AG08396 (cell line): ENCODE measurements at regions not wholly inside any gene's neighbourhood (a gene's known extent, or its start where the extent isn't known, plus 50 kb on each side); places are given as distances from the start of the nearest gene placed in this dataset.
"Not testable (repeated sequence)": the region's sequence is repeated elsewhere in the genome, so short reads cannot be mapped to it uniquely, and the experiment has no call there.

Source experiments
- DNase-seq: peaks from one replicate; pipeline ENCODE4 v3.0.0; 2012; ENCODE audit warnings: low spot score, mixed read lengths

DNA sequence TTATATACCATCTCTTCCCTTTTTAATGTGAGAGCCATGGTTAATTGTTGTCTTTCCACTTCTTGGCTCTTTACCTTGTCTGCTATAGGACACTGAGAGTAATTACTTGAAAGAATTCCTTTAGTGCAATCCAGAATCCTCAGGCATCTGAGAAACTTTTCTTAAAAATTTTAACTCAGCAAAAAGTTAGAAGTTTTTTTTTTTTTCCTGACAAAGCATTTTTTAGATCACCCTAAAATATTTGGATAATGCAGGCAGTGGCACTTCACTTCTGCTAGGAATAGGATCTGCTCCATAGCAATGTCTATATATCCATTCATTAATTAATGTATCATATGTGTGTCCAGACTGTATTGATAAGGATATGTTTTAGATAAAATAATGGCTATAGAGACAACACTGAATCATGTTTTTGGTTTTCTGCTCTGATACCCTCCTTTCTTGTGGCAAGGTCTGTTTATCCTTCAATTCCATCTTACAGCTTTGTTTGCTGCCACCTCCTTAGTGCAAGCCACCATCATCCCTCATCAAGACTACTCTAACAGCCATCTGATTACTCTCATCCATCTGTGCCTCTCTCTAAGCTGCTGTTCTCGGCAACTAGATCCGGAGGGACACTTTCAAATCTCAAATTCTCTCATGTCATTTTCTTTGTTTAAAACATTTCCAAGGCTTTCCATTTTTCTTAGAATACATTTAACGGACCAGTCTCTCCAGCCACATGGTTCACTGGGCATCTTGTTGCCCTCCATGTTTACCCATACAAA, 563.5 kb downstream of the EDEM1 start:
- no peak for DNase-seq

DNA sequence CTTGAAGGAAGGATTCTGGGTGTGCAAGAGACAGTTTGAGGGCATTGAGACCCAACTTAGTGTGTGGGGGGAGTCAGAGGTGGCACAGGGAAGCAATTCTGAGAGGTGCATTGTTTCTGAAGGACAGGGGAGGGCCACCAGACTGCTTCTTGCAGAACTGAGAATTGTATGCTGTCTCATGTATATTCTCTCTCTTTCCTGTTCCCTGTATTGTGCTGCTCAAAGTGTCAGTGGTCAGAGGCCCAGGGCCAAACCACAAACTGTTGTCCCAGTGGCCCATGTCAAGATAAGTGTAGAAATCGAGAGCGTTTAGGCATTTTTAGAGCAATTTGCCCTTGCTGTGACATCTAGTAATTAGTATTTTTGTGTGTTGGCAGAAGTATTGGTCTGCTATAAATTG, 567.1 kb downstream of the EDEM1 start:
- DNase-seq: no peak

DNA sequence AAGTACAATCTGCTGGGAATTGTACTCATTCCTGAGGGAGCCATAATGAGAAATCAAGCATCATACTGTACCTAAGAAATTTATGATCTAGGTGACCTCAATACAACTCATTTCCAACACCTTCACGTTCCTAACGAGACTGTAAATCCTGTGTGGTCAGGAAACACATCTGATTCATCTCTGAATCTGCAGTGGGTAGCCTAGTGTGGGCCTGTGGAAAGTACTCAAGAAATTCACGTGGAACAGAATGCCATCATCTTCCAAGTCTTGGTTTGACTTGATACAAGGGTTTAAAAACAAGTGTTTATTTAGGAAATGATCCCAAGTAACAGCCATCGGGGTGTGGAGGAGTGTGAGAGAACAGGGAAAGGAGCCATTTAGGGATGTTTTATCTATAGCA, 568.9 kb downstream of the EDEM1 start:
- DNase-seq: no peak

DNA sequence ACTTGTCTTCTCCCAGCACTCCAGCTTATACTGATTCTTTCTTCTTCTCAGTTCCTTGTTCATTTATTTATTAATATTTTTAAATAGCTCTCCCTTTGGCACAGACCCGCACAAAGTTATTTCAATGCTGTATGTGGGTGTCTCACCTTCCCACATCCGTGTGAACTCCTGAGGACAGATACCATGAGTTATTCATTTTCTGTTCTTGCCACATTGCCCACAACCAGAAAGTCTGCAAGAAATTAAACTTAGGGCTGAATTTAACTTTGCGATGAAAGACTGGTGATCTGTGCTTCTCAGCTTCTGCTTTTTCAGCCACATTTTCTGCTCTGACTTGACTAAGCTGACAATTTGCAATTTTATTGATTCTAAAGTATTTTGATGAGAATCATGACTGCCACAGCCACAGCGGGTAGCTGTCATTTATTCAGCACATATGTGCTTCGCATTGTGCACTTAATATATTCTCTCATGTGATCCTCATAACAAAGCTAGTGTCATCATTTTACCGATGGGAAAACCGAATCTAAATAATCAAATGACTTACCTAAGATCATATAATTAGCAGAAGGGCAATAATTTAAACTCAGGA, 569.8 kb downstream of the EDEM1 start:
- no peak for DNase-seq

DNA sequence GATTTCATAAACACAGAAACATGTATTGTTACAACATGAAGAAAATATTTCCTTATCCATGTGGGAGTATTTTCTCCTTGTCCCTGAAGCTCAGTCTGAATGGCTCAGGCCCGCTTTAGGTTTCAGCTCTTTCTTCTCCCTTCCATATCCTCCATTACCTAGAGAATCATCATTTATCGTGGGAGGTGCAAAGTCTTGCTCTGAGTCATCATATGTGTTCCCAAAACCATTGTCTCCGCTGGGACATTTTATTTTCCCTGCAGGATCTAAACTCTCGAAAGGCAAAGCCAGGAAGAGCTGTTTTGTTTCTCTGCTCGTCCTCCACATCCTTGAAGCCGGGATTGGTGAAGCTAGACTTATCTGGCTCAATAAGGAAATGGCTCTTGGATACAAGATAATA, 571.2 kb downstream of the EDEM1 start:
- no peak for DNase-seq

DNA sequence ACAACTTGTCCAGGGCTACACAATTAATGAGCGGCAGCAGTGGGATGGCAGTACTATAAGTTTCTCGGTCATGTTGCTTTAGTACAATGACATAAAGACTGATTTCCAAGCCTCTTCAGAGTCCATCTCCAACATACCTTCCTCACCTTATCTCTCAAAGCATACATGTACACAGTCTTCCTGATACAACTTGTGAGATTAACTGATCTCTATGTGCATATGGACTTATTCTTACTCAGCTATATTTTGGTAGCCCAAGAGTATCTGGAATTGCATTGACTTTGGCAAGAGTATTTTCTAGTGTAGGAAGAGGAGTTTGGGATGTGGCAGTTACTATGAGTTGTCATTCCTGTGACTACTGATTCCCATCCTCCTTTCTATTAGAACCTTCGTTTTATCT, 575.0 kb downstream of the EDEM1 start:
- no peak for DNase-seq

DNA sequence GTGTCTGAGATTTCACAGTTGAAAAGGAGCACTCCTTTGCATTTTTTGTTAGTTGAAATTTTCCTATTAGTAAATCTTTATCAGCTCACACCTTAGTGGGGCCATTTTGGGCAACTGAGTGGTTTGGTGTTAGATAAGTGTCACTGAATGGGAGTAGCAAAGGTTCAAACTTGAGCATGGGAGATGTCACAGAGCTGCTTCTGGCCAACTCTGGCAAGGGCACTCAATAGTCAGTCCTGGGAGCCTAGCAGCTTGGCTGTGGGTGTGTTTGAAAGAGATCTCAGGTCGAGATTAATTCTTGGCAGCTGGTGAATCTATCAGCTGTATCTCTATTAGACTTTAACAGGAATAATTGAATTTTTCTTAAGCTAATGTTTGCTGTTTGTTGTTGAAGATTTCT, 579.3 kb downstream of the EDEM1 start:
- DNase-seq: no peak

DNA sequence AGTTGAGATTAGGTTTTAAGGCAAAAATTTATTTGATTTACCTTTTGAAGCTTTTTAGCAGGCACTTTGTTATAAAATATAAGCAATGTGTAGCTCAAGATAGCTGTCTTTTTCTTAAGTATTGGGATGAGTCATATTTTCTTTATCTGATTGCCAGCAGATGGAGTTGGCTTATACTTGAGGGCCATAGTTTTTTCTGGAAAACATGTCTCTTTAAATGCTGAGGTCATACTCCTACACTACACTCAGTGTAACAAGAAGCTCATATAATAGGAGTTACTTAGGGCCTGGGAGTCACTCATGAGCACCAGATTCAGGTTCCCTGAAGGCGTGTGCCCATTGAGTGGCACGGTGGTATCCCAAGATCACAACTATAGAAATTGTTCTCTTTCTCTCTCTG, 579.8 kb downstream of the EDEM1 start:
- DNase-seq: no peak

DNA sequence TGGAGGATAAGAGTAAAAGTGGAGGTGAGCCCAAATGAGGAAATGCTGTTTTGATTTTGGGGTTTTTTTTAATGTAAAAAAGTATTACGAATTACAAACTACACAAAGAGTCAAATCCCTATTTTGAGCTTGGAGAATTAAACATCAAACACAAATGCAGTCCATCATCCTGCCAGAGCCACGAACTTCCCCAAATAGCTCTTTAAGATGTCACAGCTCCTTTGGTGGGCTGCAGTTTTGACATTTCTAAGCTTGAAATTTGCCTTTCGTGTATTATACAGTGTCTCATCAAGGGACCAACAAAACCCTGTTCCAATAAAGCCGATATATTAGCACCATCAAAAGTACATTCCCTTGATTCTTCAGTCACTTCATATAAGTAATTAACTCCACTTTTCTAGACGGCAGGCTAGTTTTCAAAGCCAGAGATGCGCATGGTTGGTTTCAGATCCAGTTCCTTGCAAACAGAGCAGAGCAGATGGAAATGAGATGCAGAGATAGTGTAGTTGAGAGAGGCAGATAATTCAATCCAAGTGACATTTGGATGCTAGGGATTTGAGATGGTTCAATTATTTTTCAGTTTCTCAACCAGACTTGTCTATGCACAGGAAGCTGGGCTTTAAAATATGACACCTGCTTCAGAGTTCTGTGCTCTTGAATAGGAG, 580.9 kb downstream of the EDEM1 start:
- DNase-seq: no peak

DNA sequence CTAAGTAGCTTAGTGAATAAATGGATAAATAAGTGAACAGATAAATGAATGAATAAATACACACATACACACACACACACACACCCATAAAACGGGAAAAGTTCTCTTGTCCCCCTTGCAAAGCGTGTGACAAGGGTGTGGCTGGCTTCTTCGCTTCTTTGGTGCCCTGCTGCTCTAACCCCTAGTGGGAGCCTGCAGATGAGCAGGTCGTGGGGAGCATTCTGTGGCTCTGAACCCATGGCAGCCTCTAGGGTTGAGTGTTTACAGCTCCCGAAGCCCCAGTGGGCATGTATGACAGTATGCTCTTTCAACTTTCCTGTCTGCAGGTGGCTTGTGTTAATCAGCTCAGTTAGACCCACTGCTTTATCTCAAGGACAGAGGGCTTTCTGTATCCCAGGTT, 582.3 kb downstream of the EDEM1 start:
- no peak for DNase-seq

DNA sequence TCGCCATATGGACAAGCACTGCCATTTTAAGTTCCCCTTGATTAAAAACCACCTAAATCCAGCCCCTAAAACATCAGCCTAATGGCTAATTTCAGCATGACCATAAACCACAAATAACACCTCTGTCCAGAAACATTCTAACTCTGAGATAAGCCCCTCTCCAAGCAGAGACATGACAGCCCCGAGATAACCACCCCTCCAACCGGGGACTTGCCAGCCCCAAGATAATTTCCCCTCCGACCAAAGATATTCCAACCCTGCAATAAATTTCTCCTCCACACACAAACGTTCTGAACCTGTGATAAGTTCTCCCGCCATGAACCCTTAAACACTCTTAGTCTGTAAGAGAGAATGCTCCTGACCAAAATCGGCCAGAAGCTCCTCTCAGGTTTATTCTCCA, 586.8 kb downstream of the EDEM1 start:
- DNase-seq: no peak

DNA sequence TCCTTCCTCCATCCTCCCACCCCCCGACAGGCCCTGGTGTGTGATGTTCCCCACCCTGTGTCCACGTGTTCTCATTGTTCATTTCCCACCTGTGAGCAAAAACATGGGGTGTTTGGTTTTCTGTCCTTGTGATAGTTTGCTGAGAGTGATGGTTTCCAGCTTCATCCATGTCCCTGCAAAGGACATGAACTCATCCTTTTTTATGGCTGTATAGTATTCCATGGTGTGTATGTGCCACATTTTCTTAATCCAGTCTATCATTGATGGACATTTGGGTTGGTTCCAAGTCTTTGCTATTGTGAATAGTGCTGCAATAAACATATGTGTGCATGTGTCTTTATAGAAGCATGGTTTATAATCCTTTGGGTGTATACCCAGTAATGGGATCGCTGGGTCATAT, 587.6 kb downstream of the EDEM1 start:
- DNase-seq: not testable (repeated sequence)

DNA sequence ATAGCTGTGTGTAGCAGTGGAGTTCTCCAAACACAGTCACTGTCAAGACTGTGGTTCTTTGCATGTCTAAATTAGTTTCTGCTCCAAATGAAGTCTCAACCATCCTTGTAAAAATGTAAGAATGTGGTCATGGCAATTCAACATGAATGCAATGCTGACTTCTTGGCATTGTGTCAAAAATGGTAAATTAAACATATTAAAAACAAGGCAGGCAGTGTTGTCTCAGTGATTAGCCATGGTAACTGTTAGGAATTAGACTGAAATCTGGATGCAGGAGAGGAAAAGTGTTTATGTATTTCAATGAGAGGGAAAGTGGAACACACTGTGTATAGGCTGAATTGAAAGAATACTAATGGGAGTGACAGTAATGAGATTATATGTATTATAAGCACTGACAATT, 597.2 kb downstream of the EDEM1 start:
- DNase-seq: no peak

DNA sequence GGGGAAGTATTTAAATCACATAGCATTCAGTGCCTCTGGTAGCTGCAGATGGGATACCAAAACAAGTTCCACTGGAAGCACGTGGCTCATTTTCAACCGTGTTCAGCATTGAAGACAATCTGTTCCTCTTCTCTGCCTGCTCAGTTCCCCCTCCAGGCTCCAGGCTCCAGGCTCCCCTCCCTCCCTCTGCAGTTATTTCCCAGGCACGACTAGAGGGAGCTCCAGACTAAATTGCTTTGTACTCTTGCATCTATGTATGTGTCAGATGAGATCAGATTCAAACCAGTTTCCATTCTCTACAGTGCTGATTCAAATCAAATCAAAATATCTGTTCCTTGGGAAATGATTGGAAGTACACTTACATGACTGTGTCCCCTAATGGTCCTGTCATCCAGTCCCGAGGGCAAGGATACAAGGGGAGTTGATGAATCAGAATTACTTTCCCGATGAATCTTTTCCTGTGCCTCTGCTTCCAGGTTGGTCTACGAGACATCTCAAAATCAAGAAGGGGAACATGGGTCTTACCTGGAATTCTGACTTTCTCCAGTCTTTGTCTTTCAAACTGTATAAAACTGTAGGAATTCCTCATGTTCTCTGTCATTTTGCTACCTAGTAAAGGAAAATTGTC, 600.5 kb downstream of the EDEM1 start:
- no peak for DNase-seq

DNA sequence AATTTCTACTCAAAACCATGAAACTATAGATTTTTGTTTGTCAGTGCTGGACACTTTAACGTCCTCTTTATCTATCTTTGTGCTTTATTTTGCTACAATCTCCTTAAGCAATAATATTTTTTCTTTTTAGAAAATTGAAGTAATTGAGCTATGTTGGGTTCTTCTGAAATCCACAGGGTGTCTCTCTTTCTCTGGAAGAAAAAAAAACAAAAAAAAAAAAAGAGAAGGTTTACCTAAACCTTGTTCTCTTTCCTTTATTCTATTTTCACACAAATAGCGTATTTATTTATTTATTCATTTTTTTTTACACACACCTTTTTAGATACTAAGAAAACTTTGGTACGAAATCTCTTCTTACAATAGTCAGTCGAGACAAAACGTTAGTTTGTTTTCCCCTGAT, 601.0 kb downstream of the EDEM1 start:
- no peak for DNase-seq

DNA sequence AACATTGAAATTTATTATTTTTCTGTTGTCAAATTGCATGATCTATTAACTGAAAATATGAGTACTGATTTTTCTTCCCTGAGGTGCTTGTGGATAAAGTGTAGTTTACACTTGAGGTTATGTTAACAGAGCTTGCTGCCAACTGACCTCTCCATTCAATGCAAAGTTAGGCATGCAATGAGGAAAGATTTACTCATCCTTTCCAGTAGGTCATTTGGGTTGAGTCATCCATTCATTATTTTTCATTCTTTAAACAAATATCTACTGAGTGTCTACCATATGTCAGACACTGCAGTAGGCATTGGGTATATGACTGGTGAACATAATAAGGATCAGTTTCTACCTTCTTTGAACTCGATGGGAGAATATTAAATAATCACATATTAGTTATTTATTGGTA, 604.1 kb downstream of the EDEM1 start:
- no peak for DNase-seq

DNA sequence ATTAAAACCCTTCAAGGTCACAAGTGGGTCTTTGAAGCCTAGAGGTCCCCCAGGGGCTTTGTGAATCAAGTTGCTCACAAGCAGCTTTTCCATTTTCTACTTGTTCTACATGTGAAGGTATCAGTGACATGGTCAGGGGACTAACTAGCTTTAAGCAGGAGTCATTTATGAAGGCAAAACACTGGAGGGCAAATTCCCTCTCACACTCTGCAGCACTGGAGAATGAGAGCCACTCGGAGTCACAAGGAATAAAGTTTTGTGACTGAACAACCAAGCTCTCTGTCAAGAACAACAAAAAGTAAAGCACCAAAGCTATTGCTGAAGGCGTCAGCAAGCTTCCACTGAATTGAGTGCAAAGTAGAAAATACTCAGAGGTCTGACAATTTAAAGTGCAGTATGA, 609.0 kb downstream of the EDEM1 start:
- DNase-seq: no peak

DNA sequence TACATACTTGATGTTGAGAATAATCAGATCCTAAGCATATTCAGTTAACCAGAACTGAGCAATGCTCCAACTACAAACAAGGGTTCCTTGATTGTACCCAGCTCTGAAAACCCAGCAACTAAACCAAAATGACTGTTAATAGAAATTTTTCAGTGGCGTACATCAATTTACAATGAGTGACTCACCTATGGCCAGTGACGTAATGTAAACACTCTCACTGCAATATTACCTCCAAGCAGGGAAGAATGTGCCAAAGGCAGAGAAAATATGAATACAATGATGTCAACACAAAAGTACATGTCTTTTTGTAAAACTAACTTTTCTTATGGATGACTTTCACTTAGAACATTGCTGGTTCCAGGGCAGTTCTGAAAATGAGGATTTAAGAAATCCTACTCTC, 611.3 kb downstream of the EDEM1 start:
- DNase-seq: no peak

DNA sequence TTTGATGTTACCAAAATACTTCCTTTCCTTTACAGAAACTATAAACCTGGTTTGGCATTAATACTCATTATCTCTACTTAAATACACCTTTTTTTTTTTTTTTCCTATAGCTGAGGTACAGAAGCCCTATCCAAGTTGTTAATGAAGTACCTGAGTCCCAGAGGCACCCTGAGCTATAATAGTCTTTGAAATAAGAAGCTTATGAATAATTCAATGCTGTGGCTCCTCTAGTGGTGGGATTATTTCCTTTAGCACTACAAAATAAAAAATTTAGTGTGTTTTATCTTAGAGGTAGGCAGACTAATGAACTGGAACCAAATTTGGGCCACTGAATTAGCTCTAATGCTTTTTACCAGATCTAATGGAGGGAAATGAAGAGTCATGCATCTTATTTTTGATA, 611.9 kb downstream of the EDEM1 start:
- no peak for DNase-seq

DNA sequence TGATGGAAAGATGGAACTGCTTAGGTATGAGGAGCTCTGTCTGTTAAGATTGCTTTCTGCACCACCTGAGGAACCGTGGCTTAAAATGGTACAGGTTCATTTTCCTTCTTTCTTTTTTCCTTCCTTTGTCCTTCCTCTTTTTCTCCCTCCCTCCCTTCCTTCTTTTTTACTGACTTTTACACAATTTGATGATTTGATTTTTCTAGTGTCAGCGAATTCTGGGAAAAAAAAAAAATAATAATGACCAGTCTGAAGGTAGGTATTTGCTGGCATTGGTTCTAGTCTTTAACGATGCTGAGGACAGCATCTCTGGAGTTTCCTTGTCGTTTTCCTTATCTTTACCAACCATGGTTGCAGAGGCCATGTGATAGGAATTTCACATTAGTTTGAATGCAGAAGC, 613.5 kb downstream of the EDEM1 start:
- DNase-seq: no peak

DNA sequence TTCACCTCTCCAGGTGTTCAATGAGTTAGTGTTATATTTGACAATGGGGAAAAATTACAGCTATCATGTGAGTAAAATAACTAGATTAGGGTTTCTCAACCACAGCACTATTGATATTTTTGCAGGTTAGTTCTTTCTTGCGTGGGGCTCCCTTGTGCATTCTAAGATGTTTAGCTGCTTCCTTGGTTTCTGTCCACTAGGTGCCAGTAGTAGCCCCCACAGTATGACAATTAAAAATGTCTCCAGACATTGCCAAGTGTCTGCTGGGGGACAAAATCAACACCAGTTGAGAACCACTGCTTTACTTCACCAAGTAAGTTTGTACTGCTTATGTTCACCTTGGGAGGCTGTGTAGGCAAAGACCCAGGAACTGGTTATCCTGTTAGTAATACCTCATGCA, 618.7 kb downstream of the EDEM1 start:
- no peak for DNase-seq

DNA sequence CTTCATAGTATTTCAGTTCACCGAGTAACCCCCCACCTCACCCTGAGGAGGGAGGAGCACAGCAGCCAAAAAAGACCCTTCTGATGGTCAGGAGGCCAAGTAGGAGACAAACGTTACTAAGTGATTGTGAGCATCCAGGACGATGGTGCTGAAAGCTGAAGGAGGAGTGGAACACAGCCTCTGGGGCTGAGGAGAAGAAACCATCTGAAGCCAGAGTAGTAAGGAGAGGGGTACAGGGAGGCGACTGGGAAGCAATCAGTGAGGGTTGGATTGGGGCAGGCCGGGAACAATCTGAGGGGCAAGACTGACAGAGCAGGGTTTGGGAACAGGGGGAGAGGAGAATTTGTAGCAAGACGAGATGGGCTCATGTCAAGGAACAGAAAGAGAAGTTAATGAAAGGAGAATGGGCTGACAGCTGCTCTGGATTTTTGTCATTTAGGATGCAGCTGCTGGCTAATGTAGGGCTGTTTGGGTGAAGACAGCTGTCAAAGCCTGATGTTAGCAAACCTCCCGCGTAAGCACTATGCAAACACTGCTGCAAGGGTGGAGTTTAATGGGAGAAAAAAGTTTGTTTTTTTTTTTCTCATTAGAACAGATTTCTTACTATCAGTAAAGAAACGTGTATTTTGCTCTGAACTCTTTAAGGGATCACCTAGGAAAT, 622.2 kb downstream of the EDEM1 start:
- no peak for DNase-seq

DNA sequence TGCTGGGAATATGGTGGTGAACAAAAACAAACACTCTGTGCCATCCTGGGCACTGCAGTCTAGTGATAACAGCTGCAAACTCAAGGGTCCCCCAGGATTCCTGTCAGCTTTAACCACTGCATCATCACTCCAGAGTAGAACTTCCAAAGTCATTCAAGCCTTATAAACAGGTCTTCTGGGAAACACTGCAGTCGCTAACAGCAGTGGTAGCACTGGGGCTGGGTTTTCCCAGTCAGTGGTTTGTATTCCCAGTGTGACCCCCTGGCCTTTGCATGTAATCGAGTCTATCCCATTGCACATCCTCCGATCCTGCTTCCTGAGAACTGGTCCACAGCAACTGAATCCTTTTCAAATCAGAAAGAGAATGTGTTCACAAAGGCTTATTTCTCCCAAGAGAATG, 623.5 kb downstream of the EDEM1 start:
- no peak for DNase-seq
